Upper lobe of left lung (tissue), 6 donors: ENCODE measurements at regions not wholly inside any gene's neighbourhood (a gene's known extent, or its start where the extent isn't known, plus 50 kb on each side); places are given as distances from the start of the nearest gene placed in this dataset.
A peak's percentile ranks its signal among the peaks of the same experiment; 100 is the strongest.
"Not testable (repeated sequence)": the region's sequence is repeated elsewhere in the genome, so short reads cannot be mapped to it uniquely, and the experiment has no call there.

ENCODE experiments used
- ATAC-seq, 2 donors: fragments of 200-7000 bp; cut with Tn5 transposase; one replicate each; pipeline ENCODE4 v1.9.1; 2022; ENCODE audit warnings: mild to moderate bottlenecking in 2 of 2, moderate library complexity in 2 of 2; ENCODE audit not compliant: low FRiP score in 2 of 2
- DNase-seq, 2 donors: peaks; one replicate each; pipeline ENCODE4 v3.0.0-alpha.2; 2019 to 2020
- H3K27ac ChIP-seq, 4 donors: fragments of 200-600 bp; sonication (generic); one replicate each; pipeline ENCODE4 v1.5.1; 2016 to 2019
- H3K27me3 ChIP-seq, 4 donors: fragments of 200-600 bp; sonication (generic); one replicate each; pipeline ENCODE4 v1.5.1; 2017 to 2019
- H3K36me3 ChIP-seq, 4 donors: fragments of 200-600 bp; sonication (generic); one replicate each; pipeline ENCODE4 v1.5.1; 2016 to 2019
- H3K4me1 ChIP-seq, 4 donors: fragments of 200-600 bp; sonication (generic); one replicate each; pipeline ENCODE4 v1.5.1; 2018 to 2019
- H3K4me3 ChIP-seq, 4 donors: fragments of 200-600 bp; sonication (generic); one replicate each; pipeline ENCODE4 v1.5.1; 2017 to 2019; ENCODE audit warnings: mild to moderate bottlenecking in 2 of 4, moderate library complexity in 1 of 4
- H3K9me3 ChIP-seq, 4 donors: fragments of 200-600 bp; sonication (generic); one replicate each; pipeline ENCODE4 v1.5.1; 2018 to 2019
- EP300 ChIP-seq, 4 donors: sonication (generic); formaldehyde crosslinking; IDR thresholded peaks; one replicate each; pipeline ENCODE4 v1.5.1; 2017; ENCODE audit warnings: antibody characterized with exemption in 4 of 4, control low read depth in 2 of 4
- POLR2A ChIP-seq, 4 donors: fragments of 450-650 bp; IDR thresholded peaks; one replicate each; pipeline ENCODE4 v1.5.1; 2016 to 2017; ENCODE audit warnings: antibody characterized with exemption in 4 of 4, mild to moderate bottlenecking in 2 of 4
- POLR2AphosphoS5 ChIP-seq, 2 donors: sonication (generic); formaldehyde crosslinking; IDR thresholded peaks; one replicate each; pipeline ENCODE4 v1.5.1; 2017; ENCODE audit warnings: antibody characterized with exemption in 2 of 2
- WGBS, 2 donors: methylation state at CpG; one replicate each; pipeline ENCODE4 v1.1.5; 2017 to 2018; 5-methylcytosine and 5-hydroxymethylcytosine counted together
- TF ChIP-seq, protein P1 (sequence below), 6 experiments: fragments of 450-650 bp in 4 of 6; fragments of 200-600 bp in 2 of 6; sonication (generic) in 2 of 6; IDR thresholded peaks; one replicate each; pipeline ENCODE4 v1.5.1; 2016 to 2019; ENCODE audit warnings: antibody characterized with exemption in 6 of 6
- donor health status: DM: no; HTN: no; CAD: no; lungs with moderate emphysema.
- donor health status: DM: no; HTN: yes; CAD: no; lungs with severe emphysema.

GRCh38 chr9:135403733-135404450 lies 75.7 kb upstream of the PPP1R26 start:
- H3K27me3 ChIP-seq, result no peaks in the 10 kb centered on the region
- TF ChIP-seq, protein P1, sequence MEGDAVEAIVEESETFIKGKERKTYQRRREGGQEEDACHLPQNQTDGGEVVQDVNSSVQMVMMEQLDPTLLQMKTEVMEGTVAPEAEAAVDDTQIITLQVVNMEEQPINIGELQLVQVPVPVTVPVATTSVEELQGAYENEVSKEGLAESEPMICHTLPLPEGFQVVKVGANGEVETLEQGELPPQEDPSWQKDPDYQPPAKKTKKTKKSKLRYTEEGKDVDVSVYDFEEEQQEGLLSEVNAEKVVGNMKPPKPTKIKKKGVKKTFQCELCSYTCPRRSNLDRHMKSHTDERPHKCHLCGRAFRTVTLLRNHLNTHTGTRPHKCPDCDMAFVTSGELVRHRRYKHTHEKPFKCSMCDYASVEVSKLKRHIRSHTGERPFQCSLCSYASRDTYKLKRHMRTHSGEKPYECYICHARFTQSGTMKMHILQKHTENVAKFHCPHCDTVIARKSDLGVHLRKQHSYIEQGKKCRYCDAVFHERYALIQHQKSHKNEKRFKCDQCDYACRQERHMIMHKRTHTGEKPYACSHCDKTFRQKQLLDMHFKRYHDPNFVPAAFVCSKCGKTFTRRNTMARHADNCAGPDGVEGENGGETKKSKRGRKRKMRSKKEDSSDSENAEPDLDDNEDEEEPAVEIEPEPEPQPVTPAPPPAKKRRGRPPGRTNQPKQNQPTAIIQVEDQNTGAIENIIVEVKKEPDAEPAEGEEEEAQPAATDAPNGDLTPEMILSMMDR (IDR thresholded peaks at IDR 0.05), result no peak
- H3K4me3 ChIP-seq, result no peak overlapping the region
- ATAC-seq (no peak), DNase-seq (no peak)
- 67 to 80% methylated on average over 6 to 11 of the region's 11 CpGs for WGBS, 2 donors
- H3K9me3 ChIP-seq, result no peaks in the 10 kb centered on the region
- no peaks in the 10 kb centered on the region for H3K36me3 ChIP-seq
- H3K4me1 ChIP-seq, result no peaks in the 10 kb centered on the region
- H3K27ac ChIP-seq, result no peak overlapping the region

DNA sequence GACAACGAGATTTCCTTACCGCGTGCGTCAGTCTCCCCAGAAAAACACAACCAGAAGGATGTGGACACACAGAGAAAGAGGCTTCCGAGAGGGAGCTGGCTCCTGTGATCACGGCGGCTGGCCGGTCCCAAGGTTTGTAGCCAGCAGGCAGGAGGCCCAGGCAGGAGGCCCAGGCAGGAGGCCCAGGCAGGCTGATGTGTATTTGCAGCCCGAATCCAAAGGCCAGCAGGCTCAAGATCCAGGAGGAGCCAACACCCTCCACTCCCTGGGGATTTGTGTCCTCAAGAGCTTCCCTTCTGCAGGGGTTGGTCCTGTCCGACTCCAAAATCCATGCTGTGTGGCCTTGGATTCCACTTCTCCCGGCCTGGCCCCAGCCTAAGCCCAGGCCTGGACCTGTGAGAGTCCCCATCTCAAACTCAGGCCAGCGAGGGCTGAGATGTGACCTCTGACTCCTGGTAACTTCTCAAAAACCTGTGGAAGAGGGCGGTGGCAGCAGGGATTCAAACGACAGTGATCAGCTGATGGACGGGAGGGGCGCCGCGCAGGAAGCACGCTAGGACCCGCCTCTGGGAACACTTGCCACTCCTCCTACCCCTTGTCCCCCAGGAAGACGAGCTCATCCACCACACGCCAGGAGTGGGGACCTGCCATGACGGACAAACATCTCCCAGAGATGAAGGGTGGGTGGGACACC lies 75.0 kb upstream of the PPP1R26 start:
- Histone ChIP-seq H3K4me3 (no peak overlapping the region), H3K36me3 (no peaks in the 10 kb centered on the region), H3K27ac (no peak overlapping the region), H3K9me3 (no peaks in the 10 kb centered on the region), H3K27me3 (no peaks in the 10 kb centered on the region), H3K4me1 (no peaks in the 10 kb centered on the region)
- WGBS, 2 donors, result 90 to 93% methylated on average over 13 to 23 of the region's 23 CpGs
- ATAC-seq (no peak), DNase-seq (peak in 1 of 2 donors; percentile 46)
- TF ChIP-seq POLR2AphosphoS5 (IDR thresholded peaks at IDR 0.05), result no peak
- no peak for TF ChIP-seq POLR2A (IDR thresholded peaks at IDR 0.05)
- TF ChIP-seq, protein P1 (IDR thresholded peaks at IDR 0.05), result no peak
- no peak for TF ChIP-seq EP300 (IDR thresholded peaks at IDR 0.05)

DNA sequence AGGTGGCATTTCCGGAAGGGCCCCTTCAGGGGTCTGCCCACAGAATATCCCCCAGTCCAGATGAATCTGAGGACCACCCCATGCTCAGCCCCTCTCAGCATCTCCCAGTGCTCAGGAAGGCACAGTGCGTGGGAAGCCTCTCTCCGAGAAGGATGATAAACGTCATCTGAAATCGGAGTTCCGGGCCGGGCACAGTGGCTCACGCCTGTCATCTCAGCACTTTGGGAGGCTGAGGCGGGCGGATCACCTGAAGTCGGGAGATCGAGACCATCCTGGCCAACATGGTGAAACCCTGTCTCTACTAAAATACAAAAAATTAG lies 74.5 kb upstream of the PPP1R26 start:
- not testable (repeated sequence) for H3K4me3 ChIP-seq, H3K36me3 ChIP-seq, H3K27ac ChIP-seq, ATAC-seq, H3K27me3 ChIP-seq, H3K4me1 ChIP-seq, H3K9me3 ChIP-seq
- DNase-seq, result peak in 1 of 2 donors; percentile 24
- 94 to 95% methylated on average over 12 of the region's 12 CpGs for WGBS, 2 donors

- Histone ChIP-seq H3K9me3 (no peaks in the 10 kb centered on the region), H3K4me3 (no peak overlapping the region), H3K4me1 (peaks cover 0 to 9% (median 0%) of the 10 kb centered on the region in 4 donors), H3K36me3 (no peaks in the 10 kb centered on the region), H3K27ac (no peak overlapping the region), H3K27me3 (no peaks in the 10 kb centered on the region)
- DNase-seq (peak in 1 of 2 donors; percentile 27), ATAC-seq (no peak)
- TF ChIP-seq POLR2AphosphoS5 (IDR thresholded peaks at IDR 0.05) (no peak), EP300 (IDR thresholded peaks at IDR 0.05) (no peak), POLR2A (IDR thresholded peaks at IDR 0.05) (no peak)
- TF ChIP-seq, protein P1 (IDR thresholded peaks at IDR 0.05), result no peak
- 85 to 90% methylated on average over 8 to 14 of the region's 14 CpGs for WGBS, 2 donors
Measured at GRCh38 chr9:135408476-135409254, 70.9 kb upstream of the PPP1R26 start.
